GM12878 (cell line): ENCODE measurements at regions not wholly inside any gene's neighbourhood (a gene's known extent, or its start where the extent isn't known, plus 50 kb on each side); places are given as distances from the start of the nearest gene placed in this dataset.

Experiments used
- CEBPZ ChIP-seq: fragments of 150-350 bp; IDR thresholded peaks from 2 replicates; pipeline ENCODE4 v1.6.1; 2016; ENCODE audit warnings: low read depth, low read length
- CREB1 ChIP-seq: IDR thresholded peaks from 2 replicates; pipeline ENCODE4 v1.6.1; 2012; ENCODE audit warnings: low read depth, mild to moderate bottlenecking, inconsistent platforms
- CTCF ChIP-seq, 3 experiments: IDR thresholded peaks in 2 of 3; conservative IDR thresholded peaks in 1 of 3; 2 replicates each; pipeline ENCODE4 v1.5.1; 2011; ENCODE audit warnings: low read depth in 3 of 3, low read length in 3 of 3, mild to moderate bottlenecking in 3 of 3, control low read depth in 2 of 3, moderate library complexity in 2 of 3, inconsistent platforms in 1 of 3, mixed read lengths in 1 of 3; ENCODE audit not compliant: control insufficient read depth in 2 of 3, insufficient read depth in 1 of 3; ENCODE audit errors: extremely low read depth in 1 of 3
- HDAC6 ChIP-seq: fragments of 200-600 bp; sonication (generic); IDR thresholded peaks from one replicate; pipeline ENCODE4 v1.8.0; 2017; ENCODE audit warnings: antibody characterized with exemption; ENCODE audit not compliant: unreplicated experiment
- NR2C2 ChIP-seq: IDR thresholded peaks from 2 replicates; pipeline ENCODE4 v1.6.1; 2011; ENCODE audit warnings: borderline replicate concordance, low read depth; ENCODE audit not compliant: control insufficient read depth, insufficient read length
- POLR2A ChIP-seq: IDR thresholded peaks from 2 replicates; pipeline ENCODE4 v1.6.1; 2011; ENCODE audit warnings: low read depth, mild to moderate bottlenecking, low read length
- RAD21 ChIP-seq: IDR thresholded peaks from 2 replicates; pipeline ENCODE4 v1.6.1; 2011; ENCODE audit warnings: mild to moderate bottlenecking, low read depth, low read length, moderate library complexity; ENCODE audit not compliant: insufficient read depth
- RAD51 ChIP-seq: fragments of 450-650 bp; IDR thresholded peaks from 2 replicates; pipeline ENCODE4 v1.6.1; 2016; ENCODE audit warnings: moderate library complexity, mild to moderate bottlenecking, inconsistent platforms
- SIN3A ChIP-seq: IDR thresholded peaks from 2 replicates; pipeline ENCODE4 v1.6.1; 2012; ENCODE audit warnings: low read depth, low read length, improper control_type of control experiment
- SPI1 ChIP-seq: IDR thresholded peaks from 2 replicates; pipeline ENCODE4 v1.6.1; 2011; ENCODE audit warnings: low read depth, mild to moderate bottlenecking, low read length, moderate library complexity, borderline replicate concordance; ENCODE audit not compliant: insufficient read depth
- SRF ChIP-seq, 2 experiments: IDR thresholded peaks; 2 replicates each; pipeline ENCODE4 v1.6.1; 2011; ENCODE audit warnings: low read depth in 2 of 2, low read length in 2 of 2, mild to moderate bottlenecking in 1 of 2, moderate library complexity in 1 of 2
- TF ChIP-seq, protein P1 (sequence below): fragments of 450-650 bp; IDR thresholded peaks from 2 replicates; pipeline ENCODE4 v1.6.1; 2016; ENCODE audit warnings: mild to moderate bottlenecking
- TF ChIP-seq, protein P2 (sequence below): IDR thresholded peaks from 2 replicates; pipeline ENCODE4 v1.6.1; 2012; ENCODE audit warnings: mild to moderate bottlenecking, low read depth, low read length
- TF ChIP-seq, protein P3 (sequence below): fragments of 450-650 bp; IDR thresholded peaks from 2 replicates; pipeline ENCODE4 v1.6.1; 2017; ENCODE audit warnings: antibody characterized with exemption, mild to moderate bottlenecking, moderate library complexity

DNA sequence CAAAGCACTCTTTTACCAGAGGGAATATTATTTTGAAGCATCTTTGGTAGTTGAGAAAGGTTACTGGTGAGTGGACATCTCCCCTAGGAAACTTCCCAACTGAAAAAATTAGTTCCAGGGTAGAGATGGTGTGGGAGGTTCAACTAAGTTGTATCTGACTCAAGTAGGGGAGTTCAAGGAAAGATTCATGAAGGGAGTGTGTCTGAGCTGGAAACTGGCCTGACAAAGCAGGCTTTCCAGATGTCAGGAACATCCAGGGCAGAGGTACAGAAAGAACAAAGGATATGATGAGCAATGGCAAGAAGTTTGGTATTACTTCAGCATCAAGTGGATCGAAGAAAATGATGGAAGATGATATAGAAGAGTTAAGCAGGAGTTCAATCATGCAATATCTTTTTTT is 458.0 kb upstream of the RIOK2 start:
- no peak for TF ChIP-seq POLR2A
- no peak for TF ChIP-seq SIN3A
- TF ChIP-seq, protein P1, sequence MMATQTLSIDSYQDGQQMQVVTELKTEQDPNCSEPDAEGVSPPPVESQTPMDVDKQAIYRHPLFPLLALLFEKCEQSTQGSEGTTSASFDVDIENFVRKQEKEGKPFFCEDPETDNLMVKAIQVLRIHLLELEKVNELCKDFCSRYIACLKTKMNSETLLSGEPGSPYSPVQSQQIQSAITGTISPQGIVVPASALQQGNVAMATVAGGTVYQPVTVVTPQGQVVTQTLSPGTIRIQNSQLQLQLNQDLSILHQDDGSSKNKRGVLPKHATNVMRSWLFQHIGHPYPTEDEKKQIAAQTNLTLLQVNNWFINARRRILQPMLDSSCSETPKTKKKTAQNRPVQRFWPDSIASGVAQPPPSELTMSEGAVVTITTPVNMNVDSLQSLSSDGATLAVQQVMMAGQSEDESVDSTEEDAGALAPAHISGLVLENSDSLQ: no peak
- no peak for TF ChIP-seq CTCF (IDR thresholded peaks at IDR 0.05 in 2 of 3, conservative IDR thresholded peaks at IDR 0.05 in 1 of 3; ENCODE audit: control insufficient read depth in 2 of 3, extremely low read depth in 1 of 3, insufficient read depth in 1 of 3, low read depth in 3 of 3, low read length in 3 of 3)
- no peak for TF ChIP-seq NR2C2
- TF ChIP-seq HDAC6: no peak
- TF ChIP-seq, protein P2, sequence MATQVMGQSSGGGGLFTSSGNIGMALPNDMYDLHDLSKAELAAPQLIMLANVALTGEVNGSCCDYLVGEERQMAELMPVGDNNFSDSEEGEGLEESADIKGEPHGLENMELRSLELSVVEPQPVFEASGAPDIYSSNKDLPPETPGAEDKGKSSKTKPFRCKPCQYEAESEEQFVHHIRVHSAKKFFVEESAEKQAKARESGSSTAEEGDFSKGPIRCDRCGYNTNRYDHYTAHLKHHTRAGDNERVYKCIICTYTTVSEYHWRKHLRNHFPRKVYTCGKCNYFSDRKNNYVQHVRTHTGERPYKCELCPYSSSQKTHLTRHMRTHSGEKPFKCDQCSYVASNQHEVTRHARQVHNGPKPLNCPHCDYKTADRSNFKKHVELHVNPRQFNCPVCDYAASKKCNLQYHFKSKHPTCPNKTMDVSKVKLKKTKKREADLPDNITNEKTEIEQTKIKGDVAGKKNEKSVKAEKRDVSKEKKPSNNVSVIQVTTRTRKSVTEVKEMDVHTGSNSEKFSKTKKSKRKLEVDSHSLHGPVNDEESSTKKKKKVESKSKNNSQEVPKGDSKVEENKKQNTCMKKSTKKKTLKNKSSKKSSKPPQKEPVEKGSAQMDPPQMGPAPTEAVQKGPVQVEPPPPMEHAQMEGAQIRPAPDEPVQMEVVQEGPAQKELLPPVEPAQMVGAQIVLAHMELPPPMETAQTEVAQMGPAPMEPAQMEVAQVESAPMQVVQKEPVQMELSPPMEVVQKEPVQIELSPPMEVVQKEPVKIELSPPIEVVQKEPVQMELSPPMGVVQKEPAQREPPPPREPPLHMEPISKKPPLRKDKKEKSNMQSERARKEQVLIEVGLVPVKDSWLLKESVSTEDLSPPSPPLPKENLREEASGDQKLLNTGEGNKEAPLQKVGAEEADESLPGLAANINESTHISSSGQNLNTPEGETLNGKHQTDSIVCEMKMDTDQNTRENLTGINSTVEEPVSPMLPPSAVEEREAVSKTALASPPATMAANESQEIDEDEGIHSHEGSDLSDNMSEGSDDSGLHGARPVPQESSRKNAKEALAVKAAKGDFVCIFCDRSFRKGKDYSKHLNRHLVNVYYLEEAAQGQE: no peak
- TF ChIP-seq RAD21: no peak
- no peak for TF ChIP-seq SRF (IDR thresholded peaks at IDR 0.05; ENCODE audit: low read depth in 2 of 2, low read length in 2 of 2)
- no peak for TF ChIP-seq RAD51
- no peak for TF ChIP-seq CEBPZ
- TF ChIP-seq CREB1: no peak
- TF ChIP-seq, protein P3, sequence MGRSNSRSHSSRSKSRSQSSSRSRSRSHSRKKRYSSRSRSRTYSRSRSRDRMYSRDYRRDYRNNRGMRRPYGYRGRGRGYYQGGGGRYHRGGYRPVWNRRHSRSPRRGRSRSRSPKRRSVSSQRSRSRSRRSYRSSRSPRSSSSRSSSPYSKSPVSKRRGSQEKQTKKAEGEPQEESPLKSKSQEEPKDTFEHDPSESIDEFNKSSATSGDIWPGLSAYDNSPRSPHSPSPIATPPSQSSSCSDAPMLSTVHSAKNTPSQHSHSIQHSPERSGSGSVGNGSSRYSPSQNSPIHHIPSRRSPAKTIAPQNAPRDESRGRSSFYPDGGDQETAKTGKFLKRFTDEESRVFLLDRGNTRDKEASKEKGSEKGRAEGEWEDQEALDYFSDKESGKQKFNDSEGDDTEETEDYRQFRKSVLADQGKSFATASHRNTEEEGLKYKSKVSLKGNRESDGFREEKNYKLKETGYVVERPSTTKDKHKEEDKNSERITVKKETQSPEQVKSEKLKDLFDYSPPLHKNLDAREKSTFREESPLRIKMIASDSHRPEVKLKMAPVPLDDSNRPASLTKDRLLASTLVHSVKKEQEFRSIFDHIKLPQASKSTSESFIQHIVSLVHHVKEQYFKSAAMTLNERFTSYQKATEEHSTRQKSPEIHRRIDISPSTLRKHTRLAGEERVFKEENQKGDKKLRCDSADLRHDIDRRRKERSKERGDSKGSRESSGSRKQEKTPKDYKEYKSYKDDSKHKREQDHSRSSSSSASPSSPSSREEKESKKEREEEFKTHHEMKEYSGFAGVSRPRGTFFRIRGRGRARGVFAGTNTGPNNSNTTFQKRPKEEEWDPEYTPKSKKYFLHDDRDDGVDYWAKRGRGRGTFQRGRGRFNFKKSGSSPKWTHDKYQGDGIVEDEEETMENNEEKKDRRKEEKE: no peak
- TF ChIP-seq SPI1: no peak
